Endothelial cell of umbilical vein (primary cell): ENCODE measurements at regions not wholly inside any gene's neighbourhood (a gene's known extent, or its start where the extent isn't known, plus 50 kb on each side); places are given as distances from the start of the nearest gene placed in this dataset.

Source experiments
- BruUV-seq: library from RNA; stranded (reverse); fragments of 400-500 nt; replicated peaks from 2 replicates; lab custom pipeline; 2021; lab: Mats Ljungman, UMichigan
- CTCF ChIA-PET: fragments of 300-600, 350-600 bp; sonication (Branson Sonifier 250); formaldehyde crosslinking; loops from one replicate; lab custom pipeline; 2021; ENCODE audit warnings: antibody characterized with exemption, inconsistent platforms; lab: Charles Lee
- POLR2A ChIA-PET: fragments of 300-600, 350-600 bp; sonication (Branson Sonifier 250); formaldehyde crosslinking; loops from one replicate; lab custom pipeline; 2021; ENCODE audit warnings: antibody characterized with exemption, inconsistent platforms; lab: Charles Lee
- DNase-seq: peaks from one replicate; pipeline ENCODE4 v3.0.0-alpha.2; 2011; ENCODE audit warnings: low read depth, low spot score
- FAIRE-seq: peaks from 2 replicates; lab custom pipeline; 2011; peaks lifted over from hg19 to GRCh38; lab: Jason Lieb, UNC
- H2AFZ ChIP-seq: 2 replicates; pipeline ENCODE4 v1.6.0; 2012; ENCODE audit warnings: low read depth, low read length, control low read depth, inconsistent platforms
- H3K27ac ChIP-seq: 2 replicates; pipeline ENCODE4 v1.5.1; 2011; ENCODE audit warnings: low read depth, mild to moderate bottlenecking, control low read depth, low read length, moderate library complexity; ENCODE audit not compliant: insufficient read depth
- H3K27me3 ChIP-seq, 2 experiments: 2 replicates each; pipeline versions ENCODE4 v1.6.0 to v1.6.1; 2011; ENCODE audit warnings: low read length in 2 of 2, mixed read lengths in 1 of 2; ENCODE audit not compliant: control insufficient read depth in 2 of 2, insufficient read depth in 2 of 2
- H3K36me3 ChIP-seq, 2 experiments: 2 replicates in 1 of 2; 3 replicates in 1 of 2; pipeline ENCODE4 v1.5.1; 2011; ENCODE audit warnings: low read length in 2 of 2, mild to moderate bottlenecking in 1 of 2, moderate library complexity in 1 of 2; ENCODE audit not compliant: control insufficient read depth in 2 of 2, insufficient read depth in 2 of 2; ENCODE audit errors: extremely low read depth in 1 of 2
- H3K4me1 ChIP-seq: 3 replicates; pipeline ENCODE4 v1.5.1; 2011; ENCODE audit warnings: mild to moderate bottlenecking, low read length; ENCODE audit not compliant: control insufficient read depth, insufficient read depth; ENCODE audit errors: extremely low read depth
- H3K4me2 ChIP-seq: 2 replicates; pipeline ENCODE4 v1.6.1; 2011; ENCODE audit warnings: low read length, control low read depth, mixed read lengths; ENCODE audit not compliant: insufficient read depth
- H3K4me3 ChIP-seq, 3 experiments: fragments of 200-600 bp in 1 of 3; sonication (generic), shearing (Covaris generic) in 1 of 3; replicated peaks in 1 of 3; 2 replicates each; pipeline ENCODE4 v1.5.1; 2011 to 2016; ENCODE audit warnings: control low read depth in 3 of 3, low read length in 3 of 3, mild to moderate bottlenecking in 2 of 3, inconsistent platforms in 1 of 3, low read depth in 1 of 3, moderate library complexity in 1 of 3; ENCODE audit not compliant: insufficient read depth in 1 of 3
- H3K79me2 ChIP-seq: 2 replicates; pipeline ENCODE4 v1.6.0; 2012; ENCODE audit warnings: low read length, inconsistent platforms; ENCODE audit not compliant: control insufficient read depth, insufficient read depth
- H3K9ac ChIP-seq: replicated peaks from 2 replicates; pipeline ENCODE3; 2011; ENCODE audit warnings: low read length, control low read depth; ENCODE audit not compliant: insufficient read depth; ENCODE audit errors: extremely low read depth
- H3K9me1 ChIP-seq: replicated peaks from 3 replicates; pipeline ENCODE4 v1.6.0; 2011; ENCODE audit warnings: mild to moderate bottlenecking, low read length; ENCODE audit not compliant: control insufficient read depth, insufficient read depth; ENCODE audit errors: extremely low read depth
- H3K9me3 ChIP-seq: replicated peaks from 2 replicates; pipeline ENCODE4 v1.5.1; 2012; ENCODE audit warnings: low read length, inconsistent platforms; ENCODE audit not compliant: control insufficient read depth, insufficient read depth
- H4K20me1 ChIP-seq: replicated peaks from 2 replicates; pipeline ENCODE3; 2011; ENCODE audit warnings: mild to moderate bottlenecking, low read length; ENCODE audit not compliant: control insufficient read depth, insufficient read depth; ENCODE audit errors: extremely low read depth
- CTCF ChIP-seq, 2 donors: IDR thresholded peaks; 1 replicate in 1 of 2; 2 replicates in 1 of 2; pipeline ENCODE4 v1.5.1; 2011; ENCODE audit warnings: low read length in 2 of 2, mild to moderate bottlenecking in 2 of 2, moderate library complexity in 2 of 2, control low read depth in 1 of 2, inconsistent platforms in 1 of 2, low read depth in 1 of 2; ENCODE audit not compliant: insufficient read depth in 1 of 2; ENCODE audit errors: extremely low read depth in 1 of 2
- FOS ChIP-seq: IDR thresholded peaks from 2 replicates; pipeline ENCODE4 v1.6.1; 2011; ENCODE audit warnings: mild to moderate bottlenecking, low read length, moderate library complexity, borderline replicate concordance; ENCODE audit not compliant: insufficient read depth
- GATA2 ChIP-seq: IDR thresholded peaks from 2 replicates; pipeline ENCODE4 v1.7.0; 2011; ENCODE audit warnings: low read depth, mild to moderate bottlenecking, moderate library complexity, mixed read lengths, low read length; ENCODE audit not compliant: insufficient read length, insufficient read depth
- JUN ChIP-seq: IDR thresholded peaks from 2 replicates; pipeline ENCODE4 v1.6.1; 2011; ENCODE audit warnings: borderline replicate concordance, low read depth; ENCODE audit not compliant: insufficient read length, insufficient read depth
- MYC ChIP-seq: IDR thresholded peaks from one replicate; pipeline ENCODE4 v1.6.1; 2011; ENCODE audit warnings: mild to moderate bottlenecking, low read depth, low read length
- POLR2A ChIP-seq: IDR thresholded peaks from 2 replicates; pipeline ENCODE4 v1.6.1; 2012; ENCODE audit warnings: low read depth, mild to moderate bottlenecking, control low read depth, low read length
- POLR2AphosphoS5 ChIP-seq: IDR thresholded peaks from 2 replicates; pipeline ENCODE4 v1.6.1; 2012; ENCODE audit warnings: low read depth, mild to moderate bottlenecking, control low read depth, low read length, moderate library complexity; ENCODE audit not compliant: insufficient read depth
- dilution Hi-C: fragments of 300-500 bp; cut with MboI; formaldehyde crosslinking; loops from one replicate; pipeline ENCODE4 v1.15.0; 2019; ENCODE audit warnings: low sequenced_read_pairs; ENCODE audit not compliant: extremely low pct_ligation_motif_present
- intact Hi-C: fragments of 100-400 bp; cut with micrococcal nuclease; formaldehyde crosslinking; loops from one replicate; pipeline ENCODE4 v1.10.0; 2022

- Histone ChIP-seq H3K36me3 (no peaks in the 10 kb centered on the region), H4K20me1 (no peaks in the 10 kb centered on the region), H2AFZ (no peak overlapping the region), H3K9me3 (no peaks in the 10 kb centered on the region), H3K27me3 (no peaks in the 10 kb centered on the region), H3K27ac (no peak overlapping the region), H3K9me1 (no peaks in the 10 kb centered on the region), H3K4me1 (no peaks in the 10 kb centered on the region), H3K9ac (no peak overlapping the region), H3K4me2 (no peak overlapping the region), H3K79me2 (no peaks in the 10 kb centered on the region), H3K4me3 (no peak overlapping the region)
- POLR2A ChIA-PET, result no interaction called here
- dilution Hi-C loops (no loop called here), intact Hi-C loops (no loop called here)
- BruUV-seq, result no TSS peak
- FAIRE-seq (no peak), DNase-seq (no peak)
- CTCF ChIA-PET, result no interaction called here
- TF ChIP-seq POLR2AphosphoS5 (no peak), FOS (no peak), GATA2 (no peak), JUN (no peak), CTCF (IDR thresholded peaks at IDR 0.05; ENCODE audit: extremely low read depth in 1 of 2, insufficient read depth in 1 of 2, low read depth in 1 of 2, low read length in 2 of 2) (no peak), MYC (no peak), POLR2A (no peak)
Observed at GRCh38 chr4:110268352-110268751, 69.9 kb upstream of the ELOVL6 start.
